NCI-H146 treated with DMSO at 0.1 percent for 48 hours (cell line): ENCODE measurements at regions not wholly inside any gene's neighbourhood (a gene's known extent, or its start where the extent isn't known, plus 50 kb on each side); places are given as distances from the start of the nearest gene placed in this dataset.

Experiments
- DNase-seq: peaks from one replicate; lab custom pipeline; 2025; ENCODE audit not compliant: unreplicated experiment; lab: John Stamatoyannopoulos, UW

DNA sequence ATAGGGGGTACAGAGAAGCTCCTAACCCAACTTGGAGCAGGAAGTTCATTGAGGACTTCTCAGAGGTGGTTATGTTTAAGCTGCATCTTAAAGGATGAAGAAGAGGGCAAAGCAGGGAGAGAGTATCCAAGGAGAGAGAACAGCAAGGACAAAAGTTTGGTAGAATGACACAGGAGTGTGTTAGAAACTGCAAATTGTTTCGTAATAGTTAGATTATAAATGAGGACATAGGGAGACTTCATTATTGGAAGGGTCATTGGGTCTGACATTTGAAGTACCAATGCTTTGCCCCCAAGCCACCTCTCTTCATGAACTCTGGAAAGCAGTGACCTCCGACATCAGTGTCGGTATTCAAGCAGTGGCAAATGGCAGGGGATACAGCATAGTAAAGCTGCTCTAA, 209.6 kb upstream of the JUN start:
- no peak for DNase-seq

DNA sequence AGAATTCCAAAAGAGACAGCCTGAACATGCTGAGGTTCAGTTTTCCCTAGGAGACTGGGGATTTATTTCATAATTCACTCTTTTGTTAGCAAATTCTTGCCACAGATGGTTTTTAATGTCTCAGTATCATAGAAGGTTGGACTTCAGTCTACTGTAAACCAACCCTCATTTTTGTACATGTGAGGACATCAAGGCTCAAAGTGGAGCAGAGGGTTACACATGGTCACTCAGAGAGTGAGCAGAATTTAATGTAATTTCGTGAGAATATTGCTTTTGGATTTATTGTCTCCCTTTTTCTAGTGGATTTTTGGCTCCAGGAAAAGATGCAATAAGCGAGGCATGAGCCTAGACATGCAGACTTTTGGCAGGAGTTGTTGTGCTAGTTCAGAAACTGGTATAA, 210.8 kb upstream of the JUN start:
- DNase-seq: no peak

DNA sequence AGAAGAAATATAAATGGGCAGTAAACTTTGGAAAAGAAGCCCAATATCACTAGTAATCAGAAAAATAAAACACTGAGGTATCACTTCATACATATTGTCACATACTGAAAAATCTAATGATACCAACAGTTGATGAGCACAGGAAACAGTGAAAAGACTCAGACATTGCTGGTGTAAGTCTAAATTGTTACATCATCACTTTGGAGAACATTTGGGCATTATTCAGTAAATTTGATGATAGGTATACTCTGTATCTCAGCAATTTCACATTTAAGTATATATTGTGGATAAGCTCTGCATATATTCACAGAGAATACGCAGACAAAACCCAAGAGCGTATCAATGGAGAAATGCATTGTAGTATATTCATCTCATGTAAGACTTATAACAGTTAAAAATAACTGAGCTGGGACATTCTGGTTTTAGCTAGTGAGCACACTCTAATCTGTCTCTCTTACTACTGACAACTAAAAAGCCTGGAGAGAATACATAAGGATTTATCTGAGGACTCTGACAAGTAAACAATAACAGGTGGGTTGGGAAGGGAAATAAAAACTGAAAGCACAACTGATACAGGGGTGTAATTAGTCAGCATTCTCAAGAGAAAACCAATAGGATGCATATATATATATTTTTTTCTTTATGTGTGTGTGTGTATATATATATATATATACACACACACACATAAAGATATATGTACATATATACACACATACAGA, 212.7 kb upstream of the JUN start:
- no peak for DNase-seq

DNA sequence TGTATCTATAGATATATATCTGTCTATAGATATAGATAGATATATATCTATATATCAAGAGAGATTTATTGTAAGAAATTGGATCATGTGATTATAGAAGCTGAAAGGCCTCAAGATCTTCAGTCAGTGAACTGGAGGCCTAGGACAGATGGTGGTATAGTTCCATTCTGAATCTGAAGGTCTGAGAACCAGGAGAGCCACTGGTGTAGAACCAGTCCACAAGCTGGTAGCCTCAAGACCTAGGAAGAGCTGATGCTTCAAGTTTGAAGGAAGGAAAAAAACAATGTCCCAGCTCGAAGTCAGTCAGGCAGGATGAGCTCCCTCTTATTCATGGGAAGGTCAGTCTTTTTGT, 213.2 kb upstream of the JUN start:
- no peak for DNase-seq

DNA sequence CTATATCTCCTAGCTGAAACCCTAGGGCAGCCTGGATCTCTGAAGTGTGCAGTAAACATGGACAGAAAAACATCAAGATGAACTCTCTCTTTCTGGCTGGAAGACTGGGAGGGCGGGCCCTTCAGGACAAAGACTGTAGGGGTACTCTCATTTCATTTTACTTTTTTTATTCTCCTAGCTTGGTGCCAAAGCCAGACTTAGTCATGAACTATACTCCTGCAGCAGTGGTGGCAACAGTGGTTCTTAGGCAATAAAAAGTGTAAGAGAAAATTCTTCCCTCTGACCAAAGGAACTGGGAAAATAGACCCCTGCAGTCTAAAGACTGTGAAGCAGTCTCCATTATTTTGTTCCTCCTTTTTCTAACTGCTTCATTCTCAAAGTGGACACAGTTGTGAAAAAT, 213.8 kb upstream of the JUN start:
- DNase-seq: no peak

DNA sequence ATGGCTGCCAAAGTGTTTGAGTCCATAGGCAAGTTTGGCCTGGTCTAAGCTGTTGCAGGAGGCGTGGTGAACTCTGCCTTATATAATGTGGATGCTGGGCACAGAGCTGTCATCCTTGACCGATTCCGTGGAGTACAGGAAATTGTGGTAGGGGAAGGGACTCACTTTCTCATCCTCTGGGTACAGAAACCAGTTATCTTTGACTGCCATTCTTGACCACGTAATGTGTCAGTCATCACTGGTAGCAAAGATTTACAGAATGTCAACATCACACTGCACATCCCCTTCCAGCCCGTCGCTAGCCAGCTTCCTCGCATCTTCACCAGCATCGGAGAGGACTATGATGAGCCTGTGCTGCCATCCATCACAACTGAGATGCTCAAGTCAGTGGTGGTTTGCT, 215.8 kb upstream of the JUN start:
- no peak for DNase-seq

DNA sequence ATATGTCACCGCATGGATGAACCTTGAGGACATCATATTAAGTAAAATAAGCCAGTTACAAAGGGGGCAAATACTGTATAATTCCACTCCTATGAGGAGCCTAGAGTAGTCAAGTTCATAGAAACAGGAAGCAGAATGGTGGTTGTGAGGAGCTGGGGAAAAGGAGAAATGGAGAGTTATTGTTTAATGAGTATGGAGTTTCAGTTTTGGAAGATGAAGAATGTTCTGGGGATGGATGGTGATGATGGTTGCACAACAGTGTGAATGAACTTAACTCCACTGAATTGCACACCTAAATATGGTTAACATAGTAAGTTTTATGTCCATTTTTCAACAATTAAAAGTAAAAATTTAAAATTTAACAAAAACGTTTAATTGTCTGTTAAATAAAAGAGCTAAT, 220.9 kb upstream of the JUN start:
- DNase-seq: no peak

DNA sequence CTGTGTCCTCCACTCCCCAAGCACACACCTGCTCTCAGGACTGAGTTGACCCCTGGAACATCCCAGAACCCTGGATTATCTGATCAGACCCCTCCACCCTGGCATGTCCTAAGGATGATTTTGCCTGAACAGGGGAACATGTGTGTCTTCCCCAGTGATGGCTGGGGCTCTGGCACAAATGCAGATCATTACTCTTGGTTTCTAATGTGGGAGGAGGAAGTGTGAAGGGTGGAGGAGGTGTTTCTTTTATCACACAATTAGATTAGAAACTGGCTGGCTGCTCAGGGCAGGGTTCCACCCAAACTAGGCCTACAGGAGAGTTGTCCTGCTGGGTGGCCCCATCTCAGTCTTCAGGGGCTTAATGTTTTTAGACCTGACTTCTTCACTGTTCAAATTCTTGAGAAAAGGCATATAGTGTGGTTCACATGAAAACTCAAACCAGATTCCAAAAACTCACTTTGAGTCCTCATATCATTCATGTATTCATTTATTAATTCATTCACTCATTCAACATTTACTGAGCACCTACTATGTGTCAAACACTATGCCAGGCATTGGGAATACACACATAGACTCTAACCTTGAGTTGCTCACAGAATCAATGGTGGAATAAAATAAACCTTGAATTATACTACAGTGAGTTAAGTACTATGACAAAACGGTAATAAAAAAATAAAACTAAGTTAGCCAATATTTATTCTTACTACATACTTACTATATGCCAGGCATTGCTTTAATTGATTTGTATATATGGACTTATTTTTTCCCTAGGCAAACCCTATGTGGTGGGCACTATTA, 221.8 kb upstream of the JUN start:
- DNase-seq: no peak

DNA sequence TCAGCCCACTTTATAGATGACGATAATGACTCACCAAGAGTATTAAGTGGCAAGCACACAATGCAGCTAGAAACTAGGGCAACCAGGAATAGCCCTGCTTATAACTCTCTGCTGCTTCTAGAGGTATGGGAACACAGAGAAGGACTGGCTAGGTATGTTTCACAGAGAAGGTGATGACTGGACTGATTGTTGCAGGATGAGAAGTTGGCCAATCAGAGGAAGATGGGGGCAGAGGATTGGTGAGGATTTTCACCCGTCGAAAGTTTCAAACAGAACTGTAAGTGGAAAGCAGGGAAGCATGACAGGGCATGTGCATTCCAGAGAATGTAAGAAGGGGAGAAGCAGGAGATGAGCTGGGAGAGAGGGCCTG, 222.4 kb upstream of the JUN start:
- DNase-seq: no peak

DNA sequence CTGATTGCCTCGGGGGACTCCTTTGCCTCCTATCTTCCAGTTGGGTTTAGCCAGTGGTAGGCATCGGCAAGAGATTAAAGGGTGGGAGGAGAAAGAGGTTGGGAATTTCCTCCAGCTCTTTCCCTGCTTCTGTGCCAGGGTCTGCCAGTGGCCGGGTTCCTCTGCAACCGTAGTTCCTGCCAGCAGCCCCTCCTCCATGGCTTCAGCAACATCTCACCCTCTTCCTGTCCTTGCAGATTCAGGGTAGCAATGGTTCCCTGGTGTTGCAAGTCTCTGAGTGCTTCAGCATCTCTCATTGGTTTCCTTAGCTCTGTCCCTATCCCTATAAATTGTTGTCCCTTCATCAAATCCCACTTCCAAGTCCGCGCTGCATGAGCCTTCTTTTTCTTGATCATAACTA, 223.1 kb upstream of the JUN start:
- DNase-seq: no peak

DNA sequence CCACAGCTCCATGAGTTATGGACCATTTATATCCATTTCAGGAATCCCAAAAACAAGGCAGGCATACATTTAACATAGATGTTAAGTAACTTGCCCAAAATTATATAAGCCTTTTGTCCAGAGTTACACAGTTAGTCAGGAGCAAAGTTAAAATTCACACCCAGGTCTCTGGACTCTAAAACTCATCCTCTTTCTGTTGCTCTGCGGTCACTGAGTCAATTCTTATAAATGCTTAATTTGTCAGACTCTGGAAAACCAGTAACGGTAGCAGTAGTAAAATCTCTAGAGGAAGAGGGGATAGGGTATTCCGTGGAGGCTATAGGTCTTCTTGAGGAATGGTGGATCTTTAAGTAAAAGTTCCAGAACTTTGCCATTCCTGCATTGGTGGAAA, 223.6 kb upstream of the JUN start:
- no peak for DNase-seq

DNA sequence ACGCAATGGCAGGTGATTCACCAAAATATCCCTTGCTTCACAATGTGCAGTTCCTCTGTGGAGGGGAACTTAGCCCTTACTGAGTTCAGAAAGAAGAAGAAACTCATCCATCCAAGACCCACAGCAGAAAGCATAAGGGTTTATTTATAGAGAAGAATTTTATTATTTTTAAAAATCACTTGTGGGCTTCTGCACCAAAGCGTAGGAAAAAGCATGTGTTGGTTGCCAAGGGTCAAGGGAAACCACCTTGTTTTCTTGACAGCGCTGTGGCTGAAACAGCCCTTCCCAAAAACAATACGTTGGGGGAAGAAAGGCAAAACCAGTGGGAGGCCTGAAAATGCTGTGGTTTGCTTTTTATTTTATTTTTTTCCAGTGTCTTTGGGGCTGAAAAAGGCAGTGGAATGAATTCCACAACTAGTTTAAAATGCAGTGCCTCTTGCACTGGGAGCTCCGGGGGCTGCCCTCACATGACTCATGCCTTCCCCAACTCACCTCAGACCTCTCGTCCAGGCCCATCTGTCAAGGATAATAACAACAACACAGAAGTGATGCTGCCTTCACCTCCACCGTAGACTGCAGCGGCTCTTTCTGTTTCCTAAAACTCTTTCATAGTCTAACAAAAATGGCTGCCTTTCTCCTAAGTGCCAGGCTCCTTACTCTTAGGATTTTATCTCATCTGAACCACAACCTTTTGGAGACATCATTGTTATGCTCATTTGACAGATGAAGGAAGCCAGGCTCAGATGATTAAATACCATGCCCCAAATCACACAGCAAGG, 224.2 kb upstream of the JUN start:
- no peak for DNase-seq

DNA sequence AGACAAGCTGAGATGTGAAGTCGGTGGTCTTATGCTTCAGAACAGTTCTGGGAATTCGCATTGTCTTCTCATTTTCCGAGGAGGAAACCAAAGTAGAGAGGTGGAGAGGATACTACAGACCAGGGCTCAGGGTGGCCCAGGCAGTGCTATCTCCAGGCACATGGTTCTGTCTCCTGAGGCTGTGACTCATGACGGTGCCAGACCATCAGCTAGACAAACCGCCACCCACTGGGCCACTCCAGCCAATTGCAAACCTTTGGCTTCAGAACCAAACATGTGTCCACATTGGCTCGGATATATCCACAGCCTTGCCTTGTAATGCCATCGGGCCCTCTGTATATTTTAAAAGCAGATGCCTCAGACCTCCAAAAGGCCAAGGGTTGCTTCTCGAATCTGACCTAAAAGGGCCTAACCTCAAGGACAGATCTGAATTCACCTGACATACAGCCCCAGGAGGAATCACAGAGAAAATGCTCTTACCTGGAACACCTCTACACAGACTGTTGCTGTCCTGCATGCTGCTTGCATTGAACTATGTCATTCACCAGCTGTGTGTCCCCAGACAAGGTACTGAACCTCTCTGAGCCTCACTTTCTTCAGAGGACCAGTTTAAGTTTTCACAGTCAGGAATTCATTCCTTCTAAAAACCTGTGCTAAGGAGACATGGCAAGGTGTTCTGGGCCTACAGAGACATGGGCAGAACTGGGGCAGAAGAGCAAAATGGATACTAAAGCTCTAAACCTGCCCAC, 224.9 kb upstream of the JUN start:
- no peak for DNase-seq

DNA sequence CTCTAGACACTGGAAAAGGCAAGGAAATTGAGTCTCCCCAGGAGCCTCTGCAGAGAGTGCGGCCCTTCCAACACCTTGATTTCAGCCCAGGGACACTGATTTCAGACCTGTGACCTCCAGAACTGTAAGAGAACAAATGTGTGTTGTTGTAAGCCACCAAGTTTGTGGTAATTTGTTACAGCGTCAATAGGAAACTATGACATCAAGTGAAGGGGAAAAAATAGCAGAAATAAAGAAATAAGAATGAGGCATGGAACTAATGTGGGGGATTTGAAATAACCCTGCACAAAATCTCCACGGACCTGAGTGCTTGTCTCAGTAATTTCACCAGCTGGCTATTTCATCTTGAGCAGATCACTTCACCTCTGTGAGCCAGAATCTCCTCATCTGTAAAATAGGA, 227.8 kb upstream of the JUN start:
- DNase-seq: no peak

DNA sequence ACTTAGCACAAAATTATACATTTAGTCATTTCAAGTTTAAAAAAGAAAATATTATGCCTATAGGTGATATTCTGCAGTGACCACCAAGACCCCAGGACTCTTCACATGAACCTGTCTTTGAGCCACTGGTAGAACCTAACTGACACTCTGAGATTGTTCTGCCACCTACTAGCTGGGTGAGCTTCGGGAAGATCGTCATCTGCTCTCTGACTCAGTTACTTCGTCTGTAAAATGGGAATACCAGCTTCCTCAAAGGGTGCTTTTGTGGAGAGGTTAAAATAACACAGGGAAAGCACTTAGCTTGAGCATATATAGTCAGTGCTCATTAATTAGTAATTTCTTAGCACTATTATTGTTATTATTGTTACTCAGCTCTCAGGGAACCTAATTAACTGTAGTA, 228.5 kb upstream of the JUN start:
- DNase-seq: no peak

DNA sequence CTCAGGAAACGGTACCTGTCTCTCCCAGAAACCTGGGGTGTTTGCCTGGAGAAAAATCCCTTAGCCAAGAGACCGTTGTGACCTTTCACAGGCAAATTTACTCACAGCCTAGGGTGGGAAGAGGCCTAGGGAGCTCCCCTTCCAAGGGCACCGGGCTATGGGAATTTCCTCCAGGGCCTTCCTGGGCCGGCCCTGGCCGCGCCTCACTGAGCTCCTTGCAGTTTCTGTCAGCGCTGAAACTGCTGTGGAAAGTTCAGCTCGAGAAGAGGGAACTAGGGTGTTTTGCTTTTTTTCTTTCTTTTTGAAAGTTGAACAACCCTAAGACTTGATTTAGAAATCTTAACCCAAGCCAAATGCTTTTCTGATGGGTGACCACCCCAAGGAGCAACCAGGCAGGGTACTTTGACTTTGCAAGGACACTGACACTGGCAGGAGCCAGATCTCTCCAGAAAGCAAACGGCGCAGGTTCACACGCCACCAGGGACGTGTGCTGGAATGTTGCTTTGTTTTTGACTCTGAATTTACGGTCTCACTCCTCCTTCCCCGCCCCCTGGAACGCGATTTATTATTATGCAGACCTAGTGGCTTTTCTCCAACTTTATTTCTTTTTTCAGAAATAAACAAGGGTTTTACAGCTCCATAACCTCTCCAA, 229.6 kb upstream of the JUN start:
- DNase-seq: no peak

DNA sequence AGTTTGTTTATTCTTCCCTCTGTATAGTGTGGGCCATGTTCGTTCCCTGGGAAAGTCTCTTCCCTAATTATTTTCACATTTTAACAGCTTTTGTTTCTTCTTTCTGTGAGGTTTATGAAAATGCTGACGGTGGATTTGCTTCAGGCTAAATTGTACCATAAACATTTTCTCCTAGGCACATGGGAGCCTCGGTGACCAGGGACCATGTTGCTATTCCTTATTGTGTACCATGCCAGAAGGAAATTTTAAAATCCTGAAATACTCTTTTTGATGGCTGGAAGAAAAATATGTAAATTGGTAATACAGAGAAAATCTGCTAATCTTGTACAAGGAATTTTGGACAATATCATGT, 230.1 kb upstream of the JUN start:
- no peak for DNase-seq

DNA sequence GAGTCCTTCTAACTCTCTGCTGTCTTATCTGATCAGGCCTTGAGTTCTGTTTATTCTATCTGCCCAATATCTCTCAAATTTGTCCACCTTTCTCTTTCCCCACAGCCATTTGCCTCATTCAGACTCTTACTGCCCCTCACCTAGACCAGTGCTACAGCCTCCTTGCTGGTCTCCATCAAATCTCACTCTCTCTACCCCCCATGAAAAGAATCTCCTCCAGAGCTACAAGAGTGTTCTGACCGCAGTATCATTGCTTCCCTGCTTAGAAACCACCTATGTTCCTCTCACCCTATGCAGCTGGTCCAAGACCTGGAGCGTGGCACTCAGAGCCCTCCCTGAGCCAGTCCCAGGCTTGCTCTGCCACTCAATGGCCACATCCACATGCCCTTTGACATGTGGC, 231.0 kb upstream of the JUN start:
- no peak for DNase-seq

DNA sequence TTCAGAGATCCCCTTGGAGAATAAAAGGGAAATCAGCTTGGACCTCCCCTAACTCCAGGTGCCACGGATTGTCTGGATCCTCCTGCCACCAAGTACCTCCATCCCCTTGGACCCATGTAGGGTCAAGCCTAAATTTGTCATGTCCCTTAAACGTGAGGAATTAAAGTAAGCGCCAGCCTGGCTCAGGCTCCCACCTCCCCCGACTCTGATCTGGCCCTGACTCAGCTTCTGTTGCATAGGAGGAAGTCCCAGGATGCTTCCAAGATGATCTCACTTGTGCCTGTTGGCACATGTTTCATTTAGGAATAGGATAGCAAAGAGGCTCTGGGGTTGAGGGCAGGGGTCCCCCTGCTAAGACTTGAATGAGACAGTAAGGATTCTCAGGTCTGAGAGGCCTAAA, 231.9 kb upstream of the JUN start:
- DNase-seq: no peak

DNA sequence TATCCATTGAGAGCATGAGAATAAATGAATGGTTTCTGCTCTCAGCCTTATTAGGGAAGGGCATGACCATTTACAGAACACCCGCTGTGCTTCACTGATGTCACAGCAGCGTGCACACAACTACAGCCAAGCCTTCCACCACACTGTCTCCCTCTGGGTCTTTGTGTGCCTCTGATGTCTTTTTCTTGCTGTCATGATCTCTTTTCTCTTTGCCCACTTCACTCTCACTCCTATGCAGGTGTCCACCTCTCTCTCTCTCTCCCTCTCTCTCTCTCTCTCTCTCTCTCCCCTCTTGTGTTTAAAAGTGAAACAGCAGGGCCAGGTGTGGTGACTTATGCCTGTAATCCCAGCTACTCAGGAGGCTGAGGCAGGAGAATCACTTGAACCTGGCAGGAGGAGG, 232.5 kb upstream of the JUN start:
- peak; percentile 53 for DNase-seq
